Nephron (organoid): ENCODE measurements at regions not wholly inside any gene's neighbourhood (a gene's known extent, or its start where the extent isn't known, plus 50 kb on each side); places are given as distances from the start of the nearest gene placed in this dataset.

Experiments used
- H3K27ac Mint-ChIP-seq, 3 experiments: 2 replicates each; pipeline ENCODE4 v1.8.0; 2020; ENCODE audit warnings: mixed read lengths in 3 of 3, mild to moderate bottlenecking in 2 of 3, moderate library complexity in 1 of 3
- H3K27me3 Mint-ChIP-seq: 2 replicates; pipeline ENCODE4 v1.8.0; 2021; ENCODE audit warnings: low read depth, mild to moderate bottlenecking, moderate library complexity, mixed read lengths
- H3K36me3 Mint-ChIP-seq: 2 replicates; pipeline ENCODE4 v1.8.0; 2020; ENCODE audit warnings: low read depth, mixed read lengths
- H3K4me1 Mint-ChIP-seq: 2 replicates; pipeline ENCODE4 v1.8.0; 2020; ENCODE audit warnings: mixed read lengths
- H3K4me3 Mint-ChIP-seq, 3 experiments: 2 replicates each; pipeline ENCODE4 v1.8.0; 2020; ENCODE audit warnings: mild to moderate bottlenecking in 3 of 3, mixed read lengths in 3 of 3, moderate library complexity in 2 of 3
- H3K9me3 Mint-ChIP-seq: 2 replicates; pipeline ENCODE4 v1.8.0; 2020; ENCODE audit warnings: mixed read lengths
- CTCF ChIP-seq, 3 experiments: fragments of 200-600 bp; sonication (generic); IDR thresholded peaks; one replicate each; pipeline ENCODE4 v1.5.0; 2021; ENCODE audit warnings: antibody characterized with exemption in 3 of 3; ENCODE audit not compliant: unreplicated experiment in 3 of 3

GRCh38 chr14:94994245-94994644, 163.1 kb downstream of the DICER1 start:
- no peak for TF ChIP-seq CTCF (IDR thresholded peaks at IDR 0.05; ENCODE audit: unreplicated experiment in 3 of 3)
- H3K27me3 Mint-ChIP-seq: peaks cover 23% of the 10 kb centered on the region
- no peaks in the 10 kb centered on the region for H3K9me3 Mint-ChIP-seq
- H3K27ac Mint-ChIP-seq: no peak overlapping the region
- H3K36me3 Mint-ChIP-seq: no peaks in the 10 kb centered on the region
- no peaks in the 10 kb centered on the region for H3K4me1 Mint-ChIP-seq
- no peak overlapping the region for H3K4me3 Mint-ChIP-seq

- no peaks in the 10 kb centered on the region for H3K4me1 Mint-ChIP-seq
- no peak for TF ChIP-seq CTCF (IDR thresholded peaks at IDR 0.05; ENCODE audit: unreplicated experiment in 3 of 3)
- no peak overlapping the region for H3K4me3 Mint-ChIP-seq
- H3K27me3 Mint-ChIP-seq: peaks cover 14% of the 10 kb centered on the region
- no peak overlapping the region for H3K27ac Mint-ChIP-seq
- peaks cover 9% of the 10 kb centered on the region for H3K9me3 Mint-ChIP-seq
- H3K36me3 Mint-ChIP-seq: no peaks in the 10 kb centered on the region
Observed at GRCh38 chr14:94992046-94992445, 165.3 kb downstream of the DICER1 start.

- no peak overlapping the region for H3K27ac Mint-ChIP-seq
- H3K27me3 Mint-ChIP-seq: peaks cover 16% of the 10 kb centered on the region
- TF ChIP-seq CTCF (IDR thresholded peaks at IDR 0.05; ENCODE audit: unreplicated experiment in 3 of 3): no peak
- H3K9me3 Mint-ChIP-seq: peaks cover 17% of the 10 kb centered on the region
- H3K4me1 Mint-ChIP-seq: no peaks in the 10 kb centered on the region
- H3K36me3 Mint-ChIP-seq: no peaks in the 10 kb centered on the region
- H3K4me3 Mint-ChIP-seq: no peak overlapping the region
Observed at GRCh38 chr14:94989946-94990345, 167.4 kb downstream of the DICER1 start.

- Mint-ChIP-seq H3K9me3 (peaks cover 17% of the 10 kb centered on the region), H3K4me1 (no peaks in the 10 kb centered on the region), H3K27ac (no peak overlapping the region), H3K36me3 (no peaks in the 10 kb centered on the region), H3K4me3 (no peak overlapping the region), H3K27me3 (peaks cover 18% of the 10 kb centered on the region)
- no peak for TF ChIP-seq CTCF (IDR thresholded peaks at IDR 0.05; ENCODE audit: unreplicated experiment in 3 of 3)
Observed at GRCh38 chr14:94989417-94989816, 167.9 kb downstream of the DICER1 start.

- Mint-ChIP-seq H3K27me3 (peaks cover 22% of the 10 kb centered on the region), H3K27ac (no peak overlapping the region), H3K9me3 (peaks cover 17% of the 10 kb centered on the region), H3K4me3 (no peak overlapping the region), H3K36me3 (no peaks in the 10 kb centered on the region), H3K4me1 (no peaks in the 10 kb centered on the region)
- TF ChIP-seq CTCF (IDR thresholded peaks at IDR 0.05; ENCODE audit: unreplicated experiment in 3 of 3): no peak
Observed at GRCh38 chr14:94987409-94987808, 169.9 kb downstream of the DICER1 start.

- no peak overlapping the region for H3K27ac Mint-ChIP-seq
- no peaks in the 10 kb centered on the region for H3K9me3 Mint-ChIP-seq
- no peaks in the 10 kb centered on the region for H3K36me3 Mint-ChIP-seq
- H3K4me3 Mint-ChIP-seq: no peak overlapping the region
- H3K27me3 Mint-ChIP-seq: peaks cover 6% of the 10 kb centered on the region
- no peak for TF ChIP-seq CTCF (IDR thresholded peaks at IDR 0.05; ENCODE audit: unreplicated experiment in 3 of 3)
- H3K4me1 Mint-ChIP-seq: peaks cover 8% of the 10 kb centered on the region
Observed at GRCh38 chr14:94979891-94980290, 177.4 kb downstream of the DICER1 start.
